ENCODE measurements at regions not wholly inside any gene's neighbourhood (a gene's known extent, or its start where the extent isn't known, plus 50 kb on each side); places are given as distances from the start of the nearest gene placed in this dataset.

DNA sequence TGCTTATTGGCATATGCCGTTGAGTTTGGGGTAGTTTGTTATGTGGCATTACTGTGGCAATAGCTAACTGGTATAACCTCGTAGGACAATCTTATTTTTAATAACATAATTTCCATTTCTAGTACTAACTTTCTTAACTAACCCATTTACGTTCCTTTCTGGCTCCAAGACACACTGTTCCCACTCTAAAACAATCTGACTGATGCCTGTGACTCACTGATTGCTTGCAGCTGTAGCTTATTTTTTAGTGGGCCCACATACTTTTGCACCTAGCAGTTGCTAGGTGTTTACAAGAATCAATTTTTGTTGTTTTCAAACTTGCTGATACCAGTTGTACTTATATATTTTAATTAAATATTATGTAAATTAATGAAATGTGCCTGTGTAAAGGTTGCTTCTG lies 52.2 kb downstream of the FAT3 start:
- no peaks in the 10 kb centered on the region for H3K4me1 ChIP-seq (ENCODE audit: insufficient read depth)
- H3K4me3 ChIP-seq: no peak overlapping the region
- intact Hi-C loops (cut with DNase I): no loop called here
- no peak overlapping the region for H3K27ac ChIP-seq
- DNase-seq: no peak
- TF ChIP-seq POLR2A (IDR thresholded peaks at IDR 0.05) (no peak), EP300 (IDR thresholded peaks at IDR 0.05) (no peak)
- TF ChIP-seq, protein P1, sequence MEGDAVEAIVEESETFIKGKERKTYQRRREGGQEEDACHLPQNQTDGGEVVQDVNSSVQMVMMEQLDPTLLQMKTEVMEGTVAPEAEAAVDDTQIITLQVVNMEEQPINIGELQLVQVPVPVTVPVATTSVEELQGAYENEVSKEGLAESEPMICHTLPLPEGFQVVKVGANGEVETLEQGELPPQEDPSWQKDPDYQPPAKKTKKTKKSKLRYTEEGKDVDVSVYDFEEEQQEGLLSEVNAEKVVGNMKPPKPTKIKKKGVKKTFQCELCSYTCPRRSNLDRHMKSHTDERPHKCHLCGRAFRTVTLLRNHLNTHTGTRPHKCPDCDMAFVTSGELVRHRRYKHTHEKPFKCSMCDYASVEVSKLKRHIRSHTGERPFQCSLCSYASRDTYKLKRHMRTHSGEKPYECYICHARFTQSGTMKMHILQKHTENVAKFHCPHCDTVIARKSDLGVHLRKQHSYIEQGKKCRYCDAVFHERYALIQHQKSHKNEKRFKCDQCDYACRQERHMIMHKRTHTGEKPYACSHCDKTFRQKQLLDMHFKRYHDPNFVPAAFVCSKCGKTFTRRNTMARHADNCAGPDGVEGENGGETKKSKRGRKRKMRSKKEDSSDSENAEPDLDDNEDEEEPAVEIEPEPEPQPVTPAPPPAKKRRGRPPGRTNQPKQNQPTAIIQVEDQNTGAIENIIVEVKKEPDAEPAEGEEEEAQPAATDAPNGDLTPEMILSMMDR (IDR thresholded peaks at IDR 0.05): no peak
- no peaks in the 10 kb centered on the region for H3K9me3 ChIP-seq
- WGBS, 3 donors: 74 to 81% (median 80%) methylated on average over 3 of the region's 3 CpGs
- H3K36me3 ChIP-seq: no peaks in the 10 kb centered on the region
- H3K27me3 ChIP-seq: no peaks in the 10 kb centered on the region

DNA sequence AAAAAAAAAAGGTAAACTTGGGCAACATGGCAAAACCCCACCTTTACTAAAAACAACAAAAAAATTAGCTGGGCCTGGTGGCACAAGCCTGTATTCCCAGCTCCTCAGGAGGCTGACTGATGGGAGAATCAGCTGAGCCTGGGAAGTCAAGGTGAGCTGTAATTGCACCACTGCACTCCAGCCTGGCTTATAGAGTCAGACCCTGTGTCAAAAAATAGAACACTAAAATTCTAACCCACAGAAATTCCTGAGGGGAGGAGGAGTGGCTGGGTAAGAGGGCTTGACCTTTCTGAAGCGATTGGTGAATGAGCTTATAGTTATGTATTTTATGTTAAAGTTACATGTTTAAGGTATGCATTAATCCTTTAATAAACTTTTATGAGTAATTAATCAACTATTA lies 53.3 kb downstream of the FAT3 start:
- no peak for DNase-seq
- intact Hi-C loops (cut with DNase I): no loop called here
- Histone ChIP-seq H3K9me3 (no peaks in the 10 kb centered on the region), H3K4me3 (no peak overlapping the region), H3K4me1 (ENCODE audit: insufficient read depth) (no peaks in the 10 kb centered on the region), H3K27ac (no peak overlapping the region), H3K27me3 (no peaks in the 10 kb centered on the region), H3K36me3 (no peaks in the 10 kb centered on the region)
- 77 to 88% (median 88%) methylated on average over 1 of the region's 1 CpG for WGBS, 3 donors
- TF ChIP-seq, protein P1 (IDR thresholded peaks at IDR 0.05): no peak
- TF ChIP-seq POLR2A (IDR thresholded peaks at IDR 0.05): no peak
- TF ChIP-seq EP300 (IDR thresholded peaks at IDR 0.05): no peak

DNA sequence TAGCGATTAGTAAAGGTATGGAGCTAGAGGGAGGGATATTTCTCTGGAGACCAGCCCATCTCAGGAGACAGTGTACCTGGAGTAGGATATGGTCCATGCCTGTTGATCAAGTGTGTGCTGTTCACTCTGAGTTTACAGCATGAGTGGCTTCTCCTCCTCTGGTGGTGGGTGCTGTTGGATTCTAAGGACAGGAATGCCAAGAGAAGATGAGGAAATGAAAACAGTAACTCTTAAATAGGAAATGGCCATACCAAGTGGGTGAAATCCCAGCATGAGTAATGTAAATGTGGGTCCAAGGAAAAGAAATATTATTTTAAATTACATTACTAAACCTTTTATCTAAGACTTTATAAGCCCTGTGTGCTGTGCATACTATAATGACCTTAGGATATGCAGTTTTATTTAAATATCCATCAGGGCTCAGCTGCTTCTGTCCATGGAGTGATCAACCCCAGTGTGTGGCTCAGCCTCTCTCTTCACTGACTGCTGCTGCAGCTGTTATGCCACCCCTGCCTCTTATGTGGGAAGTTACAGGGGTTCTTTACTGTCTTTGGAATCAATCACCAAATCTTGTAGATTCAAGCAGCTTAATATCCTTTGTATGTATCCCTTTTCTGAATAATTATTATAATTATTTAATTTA lies 54.3 kb downstream of the FAT3 start:
- H3K36me3 ChIP-seq: no peaks in the 10 kb centered on the region
- H3K27ac ChIP-seq: no peak overlapping the region
- 83 to 85% (median 83%) methylated on average over 1 of the region's 1 CpG for WGBS, 3 donors
- intact Hi-C loops (cut with DNase I): no loop called here
- H3K9me3 ChIP-seq: no peaks in the 10 kb centered on the region
- no peak for DNase-seq
- no peaks in the 10 kb centered on the region for H3K27me3 ChIP-seq
- TF ChIP-seq EP300 (IDR thresholded peaks at IDR 0.05) (no peak), POLR2A (IDR thresholded peaks at IDR 0.05) (no peak)
- TF ChIP-seq, protein P1 (IDR thresholded peaks at IDR 0.05): no peak
- H3K4me1 ChIP-seq (ENCODE audit: insufficient read depth): no peaks in the 10 kb centered on the region
- no peak overlapping the region for H3K4me3 ChIP-seq

DNA sequence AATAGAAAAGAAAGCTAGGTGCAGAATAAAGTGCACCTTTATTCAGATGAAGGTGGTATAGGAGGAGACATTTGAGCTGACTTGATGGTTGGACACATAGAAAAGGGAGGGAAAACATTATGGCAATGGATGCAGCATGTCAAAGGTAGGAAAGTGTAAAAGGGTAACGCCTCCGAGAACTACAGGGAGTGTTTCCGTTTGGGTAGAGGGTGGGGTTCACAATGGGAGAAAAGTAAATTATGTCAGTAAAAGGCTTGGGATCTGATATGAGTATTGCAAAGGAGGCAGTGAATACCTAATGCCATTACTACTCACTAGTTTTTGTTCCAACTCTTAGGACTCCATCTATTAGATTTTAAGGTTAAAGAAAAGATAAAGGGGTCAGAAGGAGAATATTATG lies 59.5 kb downstream of the FAT3 start:
- Histone ChIP-seq H3K4me3 (no peak overlapping the region), H3K9me3 (no peaks in the 10 kb centered on the region), H3K36me3 (no peaks in the 10 kb centered on the region), H3K27me3 (no peaks in the 10 kb centered on the region), H3K4me1 (ENCODE audit: insufficient read depth) (no peaks in the 10 kb centered on the region), H3K27ac (no peak overlapping the region)
- intact Hi-C loops (cut with DNase I): no loop called here
- TF ChIP-seq EP300 (IDR thresholded peaks at IDR 0.05) (no peak), POLR2A (IDR thresholded peaks at IDR 0.05) (no peak)
- TF ChIP-seq, protein P1 (IDR thresholded peaks at IDR 0.05): no peak
- DNase-seq: no peak
- WGBS, 3 donors: 83 to 90% (median 87%) methylated on average over 3 of the region's 3 CpGs
